MM.1S (cell line): ENCODE measurements at regions not wholly inside any gene's neighbourhood (a gene's known extent, or its start where the extent isn't known, plus 50 kb on each side); places are given as distances from the start of the nearest gene placed in this dataset.

ENCODE experiments used
- EZH2phosphoT487 ChIP-seq: fragments of 300-600 bp; sonication (generic); IDR thresholded peaks from 2 replicates; pipeline ENCODE4 v1.6.1; 2018; ENCODE audit warnings: antibody characterized with exemption, low read length
- TF ChIP-seq, protein P1 (sequence below): fragments of 300-600 bp; sonication (generic); IDR thresholded peaks from 2 replicates; pipeline ENCODE4 v1.5.1; 2016; ENCODE audit warnings: antibody characterized with exemption, low read length, mixed read lengths

DNA sequence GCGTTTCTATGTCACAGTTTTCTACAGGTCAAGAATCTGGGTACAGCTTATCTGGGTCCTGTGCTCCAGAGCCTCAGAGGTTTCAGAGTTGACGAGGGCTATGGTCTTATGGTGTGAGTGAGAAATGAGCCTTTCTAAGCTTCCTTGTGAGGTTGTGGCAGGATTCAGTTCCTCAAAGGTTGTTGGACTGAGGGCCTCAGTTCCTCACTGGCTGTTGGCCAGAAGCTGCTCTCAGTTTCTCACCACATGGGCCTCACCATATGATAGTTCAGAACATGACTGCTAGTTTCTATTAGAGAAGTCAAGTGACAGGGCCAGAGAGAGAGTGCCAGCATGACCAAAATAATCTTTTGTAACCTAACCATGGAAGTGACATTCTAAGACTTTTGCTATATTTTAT lies 96.1 kb downstream of the NUS1 start:
- no peak for TF ChIP-seq EZH2phosphoT487
- TF ChIP-seq, protein P1, sequence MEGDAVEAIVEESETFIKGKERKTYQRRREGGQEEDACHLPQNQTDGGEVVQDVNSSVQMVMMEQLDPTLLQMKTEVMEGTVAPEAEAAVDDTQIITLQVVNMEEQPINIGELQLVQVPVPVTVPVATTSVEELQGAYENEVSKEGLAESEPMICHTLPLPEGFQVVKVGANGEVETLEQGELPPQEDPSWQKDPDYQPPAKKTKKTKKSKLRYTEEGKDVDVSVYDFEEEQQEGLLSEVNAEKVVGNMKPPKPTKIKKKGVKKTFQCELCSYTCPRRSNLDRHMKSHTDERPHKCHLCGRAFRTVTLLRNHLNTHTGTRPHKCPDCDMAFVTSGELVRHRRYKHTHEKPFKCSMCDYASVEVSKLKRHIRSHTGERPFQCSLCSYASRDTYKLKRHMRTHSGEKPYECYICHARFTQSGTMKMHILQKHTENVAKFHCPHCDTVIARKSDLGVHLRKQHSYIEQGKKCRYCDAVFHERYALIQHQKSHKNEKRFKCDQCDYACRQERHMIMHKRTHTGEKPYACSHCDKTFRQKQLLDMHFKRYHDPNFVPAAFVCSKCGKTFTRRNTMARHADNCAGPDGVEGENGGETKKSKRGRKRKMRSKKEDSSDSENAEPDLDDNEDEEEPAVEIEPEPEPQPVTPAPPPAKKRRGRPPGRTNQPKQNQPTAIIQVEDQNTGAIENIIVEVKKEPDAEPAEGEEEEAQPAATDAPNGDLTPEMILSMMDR: no peak
